ENCODE measurements at regions not wholly inside any gene's neighbourhood (a gene's known extent, or its start where the extent isn't known, plus 50 kb on each side); places are given as distances from the start of the nearest gene placed in this dataset.

GRCh38 chr9:71326360-71326759 is 204.9 kb upstream of the TRPM3 start:
- ATAC-seq, result no peak
- intact Hi-C loops (cut with DNase I, micrococcal nuclease), result no loop called here
- TF ChIP-seq CTCF (IDR thresholded peaks at IDR 0.05), result no peak

GRCh38 chr9:71323357-71323756 is 201.9 kb upstream of the TRPM3 start:
- Histone ChIP-seq H3K9me3 (no peaks in the 10 kb centered on the region), H3K4me3 (no peak overlapping the region), H3K36me3 (ENCODE audit: low read depth) (no peaks in the 10 kb centered on the region), H3K4me1 (ENCODE audit: low read depth) (no peaks in the 10 kb centered on the region)
- TF ChIP-seq CTCF (IDR thresholded peaks at IDR 0.05), result no peak
- no peak for DNase-seq
- ATAC-seq, result no peak
- intact Hi-C loops (cut with DNase I, micrococcal nuclease), result no loop called here

More at GRCh38 chr9:71326360-71326759, 204.9 kb upstream of the TRPM3 start:
- Histone ChIP-seq H3K4me1 (ENCODE audit: low read depth) (no peaks in the 10 kb centered on the region), H3K4me3 (no peak overlapping the region), H3K36me3 (ENCODE audit: low read depth) (no peaks in the 10 kb centered on the region), H3K9me3 (no peaks in the 10 kb centered on the region)
- no peak for DNase-seq

GRCh38 chr9:71322311-71322710 is 200.9 kb upstream of the TRPM3 start:
- no peak for TF ChIP-seq CTCF (IDR thresholded peaks at IDR 0.05)
- H3K36me3 ChIP-seq (ENCODE audit: low read depth), result no peaks in the 10 kb centered on the region
- DNase-seq (no peak), ATAC-seq (no peak)
- H3K9me3 ChIP-seq, result no peaks in the 10 kb centered on the region
- intact Hi-C loops (cut with DNase I, micrococcal nuclease), result no loop called here
- no peak overlapping the region for H3K4me3 ChIP-seq
- no peaks in the 10 kb centered on the region for H3K4me1 ChIP-seq (ENCODE audit: low read depth)

- no peak overlapping the region for H3K4me3 ChIP-seq
- DNase-seq (no peak), ATAC-seq (no peak)
- no peaks in the 10 kb centered on the region for H3K9me3 ChIP-seq
- TF ChIP-seq CTCF (IDR thresholded peaks at IDR 0.05), result no peak
- intact Hi-C loops (cut with DNase I, micrococcal nuclease), result no loop called here
- no peaks in the 10 kb centered on the region for H3K36me3 ChIP-seq (ENCODE audit: low read depth)
- no peaks in the 10 kb centered on the region for H3K4me1 ChIP-seq (ENCODE audit: low read depth)
Observed at GRCh38 chr9:71308454-71308853, 187.0 kb upstream of the TRPM3 start.

- no peaks in the 10 kb centered on the region for H3K9me3 ChIP-seq
- ATAC-seq, result no peak
- H3K36me3 ChIP-seq (ENCODE audit: low read depth), result no peaks in the 10 kb centered on the region
- no peak overlapping the region for H3K4me3 ChIP-seq
- no peak for DNase-seq
- TF ChIP-seq CTCF (IDR thresholded peaks at IDR 0.05), result no peak
- H3K4me1 ChIP-seq (ENCODE audit: low read depth), result no peaks in the 10 kb centered on the region
- intact Hi-C loops (cut with DNase I, micrococcal nuclease), result no loop called here
Observed at GRCh38 chr9:71306134-71306533, 184.7 kb upstream of the TRPM3 start.

GRCh38 chr9:71303351-71303750 is 181.9 kb upstream of the TRPM3 start:
- H3K4me3 ChIP-seq, result no peak overlapping the region
- intact Hi-C loops (cut with DNase I, micrococcal nuclease), result no loop called here
- no peak for ATAC-seq
- no peaks in the 10 kb centered on the region for H3K36me3 ChIP-seq (ENCODE audit: low read depth)
- no peaks in the 10 kb centered on the region for H3K9me3 ChIP-seq
- no peak for TF ChIP-seq CTCF (IDR thresholded peaks at IDR 0.05)
- DNase-seq, result no peak
- H3K4me1 ChIP-seq (ENCODE audit: low read depth), result no peaks in the 10 kb centered on the region

Data from mucosa of descending colon (tissue), 3 donors.